ENCODE measurements at regions not wholly inside any gene's neighbourhood (a gene's known extent, or its start where the extent isn't known, plus 50 kb on each side); places are given as distances from the start of the nearest gene placed in this dataset.

DNA sequence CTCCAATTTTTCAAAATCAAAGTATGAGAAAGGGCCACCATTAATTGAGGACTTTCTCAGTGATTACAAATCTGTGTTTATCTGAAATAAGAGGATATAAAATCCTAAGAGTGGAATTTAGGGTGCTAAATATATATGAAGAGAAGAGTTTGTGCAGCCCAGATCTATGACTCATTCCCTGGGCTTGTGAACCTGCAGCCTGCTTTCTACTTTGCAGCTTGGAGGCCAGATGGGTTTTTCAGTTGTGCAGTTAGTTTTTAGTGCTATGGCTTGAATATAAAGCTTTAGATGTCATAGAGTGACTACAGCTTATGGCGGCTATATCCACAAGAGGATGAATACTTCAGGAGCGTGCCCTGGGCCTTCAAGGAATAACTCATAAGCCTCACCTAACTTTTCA lies 1391.1 kb downstream of the FSTL5 start:
- DNase-seq: no peak

DNA sequence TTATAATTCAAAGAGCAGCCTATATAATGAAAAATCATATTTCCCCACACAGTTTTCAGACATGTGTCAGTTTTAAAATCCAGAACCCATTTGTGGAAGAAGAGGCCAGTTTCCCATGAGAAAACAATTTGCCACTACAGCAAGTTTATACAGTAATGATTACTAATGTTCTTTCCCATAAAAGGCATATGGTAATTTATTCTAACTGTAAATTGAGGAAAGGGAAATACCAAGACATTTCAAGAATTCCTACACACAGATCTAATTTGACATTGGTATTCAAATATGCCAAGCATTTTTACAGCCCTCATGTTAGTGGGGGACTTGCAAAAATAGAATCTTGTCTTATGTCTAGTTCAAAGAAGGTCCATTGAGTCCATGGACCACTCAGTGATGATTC lies 1368.6 kb downstream of the FSTL5 start:
- DNase-seq: no peak

DNA sequence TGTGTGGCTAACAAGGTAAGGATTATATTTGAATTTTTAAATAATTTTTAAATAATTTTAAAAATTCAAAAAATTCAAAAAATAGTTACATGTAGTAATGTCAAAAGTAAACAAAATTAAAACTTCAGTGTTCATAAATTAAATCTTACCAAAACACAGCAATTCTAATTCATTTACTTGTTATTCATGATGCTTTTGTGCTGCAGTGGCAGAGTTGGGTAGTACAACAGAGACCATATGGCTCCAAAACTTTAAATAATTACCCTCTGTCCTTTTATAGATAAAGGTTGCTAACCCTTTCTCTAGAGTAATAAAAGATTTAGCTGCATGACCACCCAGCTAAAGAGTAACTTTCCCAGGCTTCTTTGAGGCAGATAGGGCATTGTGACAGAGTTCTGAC lies 1355.6 kb downstream of the FSTL5 start:
- no peak for DNase-seq

DNA sequence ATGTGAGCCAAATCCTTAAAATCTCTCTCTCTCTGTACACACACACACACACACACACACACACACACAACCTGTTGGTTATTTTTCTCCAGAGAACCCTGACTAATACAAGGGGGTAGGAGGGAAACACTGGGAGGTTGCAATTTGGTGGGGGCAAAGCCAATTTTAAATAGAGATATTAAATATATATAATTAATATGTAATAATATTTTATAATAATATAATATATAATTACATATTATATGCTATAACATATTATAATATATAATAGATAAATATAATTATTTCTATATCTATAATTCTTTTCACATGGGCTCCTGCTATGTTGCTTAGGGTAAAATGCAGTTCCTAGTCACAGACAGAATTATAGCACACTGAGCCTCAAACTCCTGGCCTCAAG lies 1354.2 kb downstream of the FSTL5 start:
- no peak for DNase-seq

DNA sequence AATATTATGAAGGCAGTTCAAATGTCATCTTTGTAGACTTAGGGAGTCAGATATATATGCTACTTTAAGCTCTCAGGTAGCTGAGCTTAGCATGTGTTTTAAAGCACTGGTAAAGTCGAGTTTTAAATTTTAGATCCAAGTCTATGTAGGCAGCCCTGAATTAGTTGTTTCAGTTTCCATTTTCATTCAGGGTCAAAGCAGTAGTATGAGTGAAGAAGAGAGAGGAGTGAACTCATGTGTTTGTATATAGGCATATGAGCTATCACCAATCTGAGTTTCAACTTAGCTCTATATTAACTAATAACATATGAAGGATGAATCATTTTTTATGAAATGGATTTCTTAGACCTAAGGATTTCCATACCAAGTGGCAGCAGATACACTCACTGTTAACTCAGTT lies 1353.4 kb downstream of the FSTL5 start:
- DNase-seq: no peak

DNA sequence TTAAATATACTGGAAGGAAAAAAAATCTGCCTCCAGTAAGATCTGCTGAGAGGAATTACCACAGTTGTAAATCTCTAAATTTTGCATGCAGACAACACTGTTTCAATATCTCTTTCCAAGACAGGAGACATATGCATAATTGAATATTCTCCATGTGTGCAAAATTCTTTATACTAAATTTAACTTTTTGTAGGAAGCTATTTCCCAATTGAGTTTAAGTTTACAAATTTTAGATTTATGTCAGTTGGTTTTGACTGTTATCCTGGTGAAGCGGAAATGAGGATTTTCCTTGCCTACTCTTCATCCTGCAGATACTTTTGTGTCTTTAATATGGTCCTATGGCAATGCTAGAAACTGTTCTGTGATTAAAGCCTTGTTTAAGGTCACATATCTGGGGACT lies 1352.9 kb downstream of the FSTL5 start:
- no peak for DNase-seq

DNA sequence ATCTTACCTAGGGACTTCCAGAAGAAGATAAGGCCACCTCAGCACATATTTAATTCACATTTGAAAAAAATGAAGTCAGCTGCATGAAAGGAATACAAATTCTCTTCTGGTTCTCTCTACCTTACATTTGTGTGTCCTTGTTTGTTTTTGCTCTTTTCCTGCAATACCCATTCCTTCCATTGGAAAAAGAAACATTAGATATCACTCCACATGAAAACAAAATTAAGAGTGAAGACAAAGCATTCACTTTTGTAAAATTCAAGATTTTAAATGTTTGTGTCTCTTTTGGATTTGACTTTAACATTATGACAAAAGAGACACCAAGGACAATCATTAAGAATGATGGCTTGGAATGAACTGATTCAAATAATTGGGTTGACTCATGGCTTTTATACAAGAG lies 1351.8 kb downstream of the FSTL5 start:
- DNase-seq: no peak

DNA sequence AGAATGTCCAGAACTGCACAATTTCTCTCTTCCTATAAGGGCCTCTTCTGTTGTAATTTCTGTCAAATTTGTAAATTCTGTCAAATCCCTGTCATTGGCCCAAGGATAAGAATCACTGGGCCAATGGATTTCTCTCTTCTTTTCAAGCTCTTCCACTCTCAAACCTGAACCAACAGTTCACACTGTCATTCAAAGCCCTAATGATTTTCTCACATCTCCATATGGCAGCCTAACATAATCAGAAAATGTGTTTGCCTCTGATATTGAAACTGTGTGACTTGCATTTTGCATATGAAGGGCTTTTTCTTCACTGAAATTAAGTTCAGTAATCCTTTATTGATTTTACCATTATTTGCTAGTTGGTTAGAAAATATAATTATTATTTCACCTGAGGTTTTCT lies 1349.1 kb downstream of the FSTL5 start:
- DNase-seq: no peak

DNA sequence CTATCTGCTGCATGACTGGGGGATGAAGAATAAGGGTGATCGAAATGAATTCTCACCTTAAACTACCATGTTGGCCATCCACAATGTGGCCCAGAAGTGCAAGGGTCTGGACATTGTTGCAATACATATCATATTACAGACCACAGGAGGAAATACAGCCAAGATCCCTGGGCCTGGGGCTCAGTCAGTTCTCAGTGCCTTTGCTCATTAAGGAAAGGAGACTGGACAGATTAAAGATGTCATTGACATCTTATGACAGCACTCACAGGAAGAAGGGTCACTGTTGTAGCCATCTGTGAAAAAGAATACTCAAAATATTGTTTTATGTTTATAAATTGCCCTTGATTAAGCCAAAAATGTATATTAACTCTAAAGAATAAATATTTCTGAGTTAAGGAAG lies 1345.2 kb downstream of the FSTL5 start:
- no peak for DNase-seq

DNA sequence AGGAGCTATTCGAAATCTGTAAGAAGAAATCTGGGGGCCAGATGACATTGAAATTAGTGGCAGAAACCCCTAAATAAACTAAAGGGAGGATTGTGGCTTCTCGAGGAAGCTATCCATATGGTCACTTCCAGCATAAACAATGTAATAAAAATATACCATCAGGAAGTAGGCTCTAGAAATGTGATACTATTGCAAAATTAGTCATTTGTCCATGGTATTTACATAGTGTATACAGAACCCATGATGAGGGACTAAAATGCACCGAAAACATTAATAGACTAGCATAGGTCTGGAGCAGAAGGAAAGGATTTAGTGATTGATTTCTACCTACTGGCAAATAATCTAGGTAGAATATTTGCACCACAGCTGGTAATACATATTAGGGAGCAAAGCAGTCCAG lies 1344.0 kb downstream of the FSTL5 start:
- no peak for DNase-seq

DNA sequence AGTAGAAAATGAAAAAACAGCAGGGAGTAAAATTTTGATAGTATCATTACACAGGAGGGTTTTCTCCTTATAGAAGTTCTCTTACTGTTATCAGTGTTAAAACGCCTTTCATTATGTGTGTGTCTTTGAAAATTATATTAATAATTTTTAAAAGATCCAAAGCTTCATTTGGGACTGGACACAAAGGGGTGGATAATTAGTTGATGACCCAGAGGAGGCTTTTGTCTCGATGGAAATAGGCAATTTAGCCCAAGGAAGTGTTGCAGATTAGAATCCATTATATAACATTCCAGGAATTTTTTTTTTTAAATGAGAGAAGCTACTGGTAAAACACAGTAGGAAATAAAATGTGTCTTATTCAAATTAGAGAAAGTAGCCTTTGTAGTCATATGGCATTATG lies 1339.3 kb downstream of the FSTL5 start:
- no peak for DNase-seq

DNA sequence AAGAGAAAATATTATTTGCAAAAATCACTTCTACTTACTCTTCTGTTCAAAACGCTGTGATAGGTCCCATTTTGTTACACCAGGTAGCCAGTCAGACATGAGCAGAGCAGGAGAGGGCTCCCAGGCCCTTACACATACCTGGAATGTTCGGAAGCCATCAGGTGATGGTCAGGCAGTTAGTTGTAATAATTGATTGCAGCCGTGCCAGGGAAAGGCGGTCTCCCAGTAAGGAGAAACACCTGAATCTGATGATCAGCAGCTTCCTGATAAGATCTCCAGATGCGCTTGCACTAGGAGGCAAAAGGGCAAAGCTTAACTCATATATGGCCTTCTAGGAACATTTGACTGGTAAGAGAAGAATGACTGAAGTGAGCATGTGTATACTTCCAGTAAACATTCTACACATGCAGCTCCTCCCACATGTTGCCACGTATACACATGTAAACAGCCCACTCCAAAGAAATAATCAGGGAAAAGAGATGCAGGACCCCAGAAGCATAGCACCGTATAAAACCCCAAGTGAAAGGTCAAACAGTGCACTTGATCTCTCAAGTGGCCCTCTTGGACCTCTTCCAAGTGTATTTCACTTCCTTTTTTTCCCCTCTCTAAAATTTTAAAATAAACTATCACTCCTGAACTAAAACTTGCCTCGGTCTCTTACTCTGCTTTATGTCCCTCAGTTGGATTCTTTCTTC lies 1338.0 kb downstream of the FSTL5 start:
- DNase-seq: no peak

DNA sequence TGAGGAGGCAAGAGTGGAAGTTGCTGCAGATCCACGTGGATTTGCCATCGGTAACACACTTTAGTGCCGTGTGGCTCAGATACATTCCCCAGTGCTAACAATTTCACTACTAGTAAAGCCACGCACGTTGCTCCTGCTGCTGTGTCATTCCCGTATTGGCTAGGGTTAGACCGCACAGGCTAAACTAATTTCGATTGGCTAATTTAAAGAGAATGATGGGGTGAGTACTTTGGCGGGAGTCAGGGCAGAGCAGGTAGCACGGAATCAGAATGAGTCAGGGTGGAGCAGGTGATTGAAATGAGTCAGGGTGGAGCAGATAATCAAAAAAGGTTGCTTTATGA lies 1337.5 kb downstream of the FSTL5 start:
- no peak for DNase-seq

DNA sequence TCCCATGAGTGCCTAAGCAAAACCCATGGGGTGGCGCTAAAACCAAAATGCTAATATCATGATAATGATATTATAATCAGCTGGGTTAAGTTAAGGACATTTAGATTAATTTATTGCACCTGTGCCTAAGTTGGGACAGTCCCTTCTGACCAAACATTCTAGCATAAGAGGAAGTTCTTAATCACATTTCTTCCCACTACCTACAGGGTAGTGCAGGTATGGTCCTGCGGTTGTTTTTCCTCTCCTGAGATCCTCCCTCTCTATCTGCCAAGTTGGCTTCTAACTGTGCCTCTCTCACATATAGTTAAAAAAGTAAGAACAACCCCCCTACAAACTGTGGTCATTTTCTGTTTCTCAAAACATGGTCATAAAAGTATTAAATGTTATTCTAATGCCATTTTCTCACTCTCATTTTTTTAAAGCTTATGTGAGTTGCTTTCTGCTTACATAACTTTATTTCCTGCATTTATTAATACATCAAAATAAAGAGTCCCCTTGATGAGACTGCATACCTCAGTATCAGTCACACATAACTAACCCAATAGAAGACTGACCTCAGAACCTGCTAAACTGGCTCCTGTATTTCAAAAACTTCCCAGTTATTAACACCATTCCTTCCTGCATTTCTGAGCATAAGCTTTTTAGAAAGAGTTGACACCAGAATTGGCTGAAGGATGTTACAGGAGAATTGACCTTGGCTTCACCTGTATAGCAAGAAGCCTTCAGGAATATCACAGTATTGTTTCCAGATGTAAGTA lies 1332.5 kb downstream of the FSTL5 start:
- DNase-seq: no peak

DNA sequence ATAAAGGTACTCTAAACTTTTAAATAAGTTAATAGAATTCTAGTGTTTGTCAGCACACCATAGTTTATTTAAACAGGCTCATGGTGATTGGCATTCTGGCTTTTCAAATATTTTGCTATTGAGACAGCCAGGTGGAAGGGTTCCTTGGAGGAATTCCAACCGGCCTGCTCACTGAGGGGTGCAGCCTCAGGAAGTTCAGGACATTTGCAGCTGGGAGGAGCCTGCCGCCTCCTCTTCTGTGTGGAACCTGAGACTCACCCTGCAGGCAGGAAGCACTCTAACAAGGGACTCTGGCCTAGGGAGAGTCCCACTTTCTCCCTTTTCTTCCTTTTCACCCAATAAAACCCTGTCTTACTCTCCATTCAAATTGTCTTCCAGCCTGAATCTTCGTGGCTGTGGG lies 1328.0 kb downstream of the FSTL5 start:
- DNase-seq: no peak

DNA sequence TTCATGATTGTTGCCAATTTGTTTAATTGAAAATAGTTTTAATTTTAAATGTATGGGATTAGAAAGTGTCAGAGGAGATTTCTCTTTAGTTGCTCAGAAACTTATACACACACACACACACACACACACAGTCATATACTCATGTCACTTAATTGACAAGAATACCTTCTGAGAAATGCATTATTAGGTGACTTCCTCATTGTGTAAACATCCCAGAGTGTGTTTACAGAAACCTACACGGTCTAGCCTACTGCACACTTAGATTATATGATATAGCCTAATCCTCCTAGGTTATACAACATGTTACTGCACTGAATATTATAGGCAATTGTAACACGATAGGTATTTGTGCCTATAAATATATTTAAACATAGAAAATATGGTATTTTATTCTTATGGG lies 1327.4 kb downstream of the FSTL5 start:
- DNase-seq: no peak

DNA sequence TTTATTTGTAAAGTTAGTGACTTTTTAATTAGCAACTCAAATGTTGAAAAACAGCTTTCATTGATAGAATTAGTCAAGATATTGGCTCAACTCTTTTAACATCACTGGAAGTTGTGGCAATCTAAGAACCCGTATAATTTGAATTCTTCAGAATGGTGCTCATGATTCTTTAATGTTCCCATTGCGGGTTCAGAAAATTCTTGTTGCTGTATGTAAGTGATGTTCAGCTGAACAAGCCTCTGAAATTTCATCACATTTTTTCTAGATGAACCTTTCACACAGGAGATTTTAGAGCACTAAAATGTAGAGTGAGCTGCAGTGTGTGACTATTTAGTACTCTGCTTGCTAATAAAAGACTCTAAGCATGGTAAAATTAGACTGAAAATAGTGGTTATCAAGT lies 1317.7 kb downstream of the FSTL5 start:
- DNase-seq: no peak

DNA sequence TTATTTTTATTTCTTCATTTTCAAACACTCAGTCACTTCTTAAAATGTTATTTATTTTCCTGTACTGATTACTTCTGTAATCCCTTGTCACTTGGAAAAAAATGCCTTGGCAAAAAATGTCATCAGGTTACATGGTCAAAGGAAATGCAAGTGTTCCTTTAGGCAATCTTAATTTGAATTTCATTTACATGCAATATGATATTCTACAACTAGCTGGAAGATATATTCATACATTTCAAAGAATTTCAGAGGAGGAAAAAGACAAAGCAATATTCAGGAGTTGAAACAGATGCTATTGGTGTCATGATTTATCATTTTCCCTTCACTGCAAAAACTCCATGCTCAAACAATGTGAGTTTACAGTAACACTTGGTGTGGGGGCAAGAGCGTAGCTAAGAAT lies 1316.6 kb downstream of the FSTL5 start:
- no peak for DNase-seq

DNA sequence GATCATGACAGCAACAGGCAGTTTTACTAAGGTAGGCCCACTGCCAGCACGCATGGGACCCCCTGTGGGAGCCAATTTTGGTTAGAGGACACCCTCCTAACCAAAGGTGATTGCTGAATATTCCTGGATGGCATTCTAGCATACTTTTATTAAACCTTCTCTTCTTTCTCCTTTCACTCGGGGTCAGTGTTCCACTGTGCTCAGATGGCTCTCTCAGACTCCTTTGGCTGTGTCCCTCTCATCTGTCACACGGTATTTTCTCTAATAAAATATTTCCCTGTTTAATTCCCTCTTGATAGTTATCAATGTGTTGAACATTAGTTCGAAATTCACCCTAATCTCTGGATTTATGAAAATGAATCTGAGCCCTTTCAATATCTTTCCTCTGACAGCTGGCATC lies 1315.3 kb downstream of the FSTL5 start:
- DNase-seq: no peak

DNA sequence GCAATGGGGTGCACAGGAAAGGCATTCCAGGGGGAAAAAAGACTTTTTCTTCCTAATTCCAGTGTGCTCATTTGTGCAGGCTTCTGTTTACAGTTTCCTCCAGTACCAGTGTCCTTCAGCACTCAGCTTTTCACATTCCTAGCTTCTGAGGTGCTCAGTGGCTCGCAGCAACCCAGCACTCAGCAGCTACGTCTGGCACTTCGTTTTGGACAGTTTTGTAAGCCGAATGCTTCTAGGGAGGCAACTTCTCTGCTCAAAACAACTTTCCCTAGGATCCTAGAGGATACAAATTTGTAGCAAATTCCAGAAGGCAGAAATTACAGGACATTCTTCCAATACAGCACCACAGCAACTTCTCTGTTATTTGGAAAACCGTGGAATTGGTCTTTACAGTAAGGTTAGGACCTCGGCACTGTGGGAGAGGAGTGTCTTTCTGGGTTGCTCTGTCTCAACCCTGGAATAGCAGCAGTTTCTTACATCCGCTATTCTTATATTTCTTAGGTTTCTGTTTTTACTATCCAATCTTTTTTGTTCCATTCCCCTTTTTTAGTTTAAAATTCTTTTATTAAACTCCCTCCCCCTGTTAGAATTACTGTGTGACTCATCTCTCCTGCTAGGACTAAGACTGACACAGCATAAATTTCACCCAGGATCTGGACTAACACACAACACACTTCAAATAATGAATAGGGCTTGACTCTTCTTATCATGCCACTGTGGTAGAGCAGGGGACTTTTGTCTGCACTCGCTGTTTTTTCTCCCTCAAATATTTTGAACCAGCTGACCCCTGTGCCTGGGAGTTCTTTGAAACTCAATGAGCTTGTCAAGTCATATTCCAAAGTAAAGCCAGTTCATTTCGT lies 1314.7 kb downstream of the FSTL5 start:
- no peak for DNase-seq

DNA sequence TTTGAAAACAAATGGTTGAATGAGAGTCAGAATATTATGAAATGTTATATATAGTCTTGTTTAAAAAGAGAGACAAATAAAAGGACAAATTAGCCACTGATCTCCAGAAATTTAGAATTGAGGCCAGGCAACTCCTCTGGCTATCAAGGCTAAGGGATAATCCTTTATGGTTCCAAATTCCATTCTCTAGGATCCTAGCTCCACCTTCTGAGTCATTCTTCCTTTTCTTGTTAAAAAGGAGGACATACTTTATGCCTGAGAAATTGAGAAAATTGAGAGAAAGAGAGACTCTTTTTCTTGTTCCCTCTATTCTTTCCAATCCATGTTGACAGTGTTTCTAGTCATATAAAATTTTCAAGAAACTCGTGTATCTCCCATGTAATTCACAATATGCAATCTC lies 1299.5 kb downstream of the FSTL5 start:
- DNase-seq: no peak

DNA sequence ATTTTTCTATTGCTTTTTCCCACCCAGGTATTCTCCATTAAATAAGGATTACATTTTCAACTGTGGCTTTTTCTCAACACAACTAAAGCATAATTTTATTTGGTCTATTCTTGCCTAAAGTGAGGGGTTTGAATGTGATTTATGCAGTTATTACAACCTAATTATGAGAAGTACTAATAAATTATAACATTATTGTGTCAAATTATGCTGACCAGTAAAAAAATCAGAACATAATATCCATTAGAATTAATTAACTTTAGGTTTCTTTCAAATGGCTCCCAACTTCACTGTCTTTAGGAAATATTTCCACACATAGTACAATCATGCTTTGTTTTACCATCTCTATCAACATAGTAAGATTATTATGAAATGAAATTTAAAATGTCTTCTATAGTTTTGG lies 1293.9 kb downstream of the FSTL5 start:
- DNase-seq: no peak

DNA sequence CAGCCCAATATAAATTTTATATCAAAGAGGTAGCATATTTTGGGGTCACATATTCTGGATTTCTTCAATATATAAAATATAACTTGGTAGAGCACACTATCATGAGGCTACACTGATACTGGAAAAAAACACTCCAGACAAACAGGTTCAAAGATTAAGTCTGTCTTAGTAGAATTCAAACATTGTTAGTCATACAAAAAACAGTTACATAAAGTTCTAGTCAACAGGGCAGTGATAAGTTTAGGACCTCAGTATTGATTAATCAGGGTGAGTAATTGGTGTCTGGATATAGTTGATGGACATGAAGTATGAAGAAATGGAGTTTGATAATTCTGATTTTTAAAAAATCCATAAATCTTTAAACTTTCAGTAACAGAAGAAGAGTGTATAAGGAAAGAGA lies 1291.3 kb downstream of the FSTL5 start:
- DNase-seq: no peak
